ENCODE measurements at regions not wholly inside any gene's neighbourhood (a gene's known extent, or its start where the extent isn't known, plus 50 kb on each side); places are given as distances from the start of the nearest gene placed in this dataset.

GRCh38 chr5:61802456-61802855, 470.4 kb downstream of the ZSWIM6 start:
- H3K9me3 ChIP-seq (replicated peaks; ENCODE audit: control insufficient read depth, low read depth, low read length): no peaks in the 10 kb centered on the region
- no peak for DNase-seq
- no peak overlapping the region for H3K4me3 ChIP-seq (ENCODE audit: low read length)
- H3K27me3 ChIP-seq (ENCODE audit: control insufficient read depth, insufficient read depth, low read length): peaks cover 2% of the 10 kb centered on the region
- no peak overlapping the region for H3K27ac ChIP-seq (ENCODE audit: low read length)
- H3K36me3 ChIP-seq (ENCODE audit: control insufficient read depth, insufficient read depth, low read length): no peaks in the 10 kb centered on the region
- no peaks in the 10 kb centered on the region for H3K4me1 ChIP-seq (ENCODE audit: control insufficient read depth, insufficient read depth, low read length)
- whole genome bisulfite sequencing (ENCODE audit: insufficient coverage): no CpG with 5 or more reads among the region's 2 CpGs

DNA sequence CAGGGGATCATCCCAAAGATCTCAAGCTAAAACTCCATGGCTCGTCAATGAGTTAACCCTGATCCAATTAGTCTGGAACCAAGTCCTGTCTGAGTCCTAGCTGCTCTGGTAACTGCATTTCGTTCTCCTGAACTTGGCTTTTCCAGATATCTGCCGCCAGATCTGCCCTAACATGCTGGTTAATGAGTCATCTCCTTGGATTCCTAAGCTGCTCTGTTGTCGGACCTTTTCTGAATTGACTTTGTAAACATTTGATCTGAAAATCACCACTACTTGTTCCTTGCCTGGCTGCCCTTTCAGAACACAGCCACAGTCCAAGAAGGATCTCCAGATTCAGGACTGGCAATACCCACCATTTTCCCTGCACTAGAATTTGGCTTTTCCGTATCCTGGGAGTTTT, 473.0 kb downstream of the ZSWIM6 start:
- Histone ChIP-seq H3K27me3 (ENCODE audit: control insufficient read depth, insufficient read depth, low read length) (peaks cover 2% of the 10 kb centered on the region), H3K4me1 (ENCODE audit: control insufficient read depth, insufficient read depth, low read length) (no peaks in the 10 kb centered on the region), H3K36me3 (ENCODE audit: control insufficient read depth, insufficient read depth, low read length) (no peaks in the 10 kb centered on the region), H3K9me3 (replicated peaks; ENCODE audit: control insufficient read depth, low read depth, low read length) (no peaks in the 10 kb centered on the region), H3K27ac (ENCODE audit: low read length) (no peak overlapping the region), H3K4me3 (ENCODE audit: low read length) (no peak overlapping the region)
- no peak for DNase-seq
- whole genome bisulfite sequencing (ENCODE audit: insufficient coverage): 82% methylated on average over 5 of the region's 5 CpGs

DNA sequence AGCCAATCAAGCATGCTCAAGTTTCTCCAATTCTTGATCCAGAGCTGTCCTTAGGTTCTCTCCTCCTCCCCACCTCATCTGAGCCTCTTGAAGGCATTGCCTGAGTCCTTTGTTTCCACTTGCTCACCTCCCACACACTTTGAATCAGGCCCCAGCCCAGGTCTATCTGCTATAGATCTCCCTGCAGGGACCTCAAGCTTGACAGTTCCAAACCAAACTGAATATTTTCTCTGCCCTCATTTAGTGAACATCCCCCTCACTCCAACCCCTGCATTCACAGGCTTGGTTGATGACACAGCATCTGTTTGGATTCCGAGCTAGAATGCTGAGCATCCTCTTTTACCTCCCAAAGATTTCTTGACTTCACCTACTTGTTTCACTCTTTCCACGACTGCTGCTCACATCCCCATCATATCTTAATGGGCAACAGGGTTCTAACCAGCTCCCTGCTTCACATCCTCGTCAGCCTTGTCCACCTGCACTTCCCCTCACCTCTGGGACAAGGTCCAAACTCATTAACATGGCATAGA, 474.5 kb downstream of the ZSWIM6 start:
- peaks cover 2% of the 10 kb centered on the region for H3K27me3 ChIP-seq (ENCODE audit: control insufficient read depth, insufficient read depth, low read length)
- H3K9me3 ChIP-seq (replicated peaks; ENCODE audit: control insufficient read depth, low read depth, low read length): no peaks in the 10 kb centered on the region
- WGBS (ENCODE audit: insufficient coverage): 66% methylated on average over 3 of the region's 3 CpGs
- no peaks in the 10 kb centered on the region for H3K36me3 ChIP-seq (ENCODE audit: control insufficient read depth, insufficient read depth, low read length)
- no peak overlapping the region for H3K4me3 ChIP-seq (ENCODE audit: low read length)
- no peaks in the 10 kb centered on the region for H3K4me1 ChIP-seq (ENCODE audit: control insufficient read depth, insufficient read depth, low read length)
- DNase-seq: no peak
- H3K27ac ChIP-seq (ENCODE audit: low read length): no peak overlapping the region

DNA sequence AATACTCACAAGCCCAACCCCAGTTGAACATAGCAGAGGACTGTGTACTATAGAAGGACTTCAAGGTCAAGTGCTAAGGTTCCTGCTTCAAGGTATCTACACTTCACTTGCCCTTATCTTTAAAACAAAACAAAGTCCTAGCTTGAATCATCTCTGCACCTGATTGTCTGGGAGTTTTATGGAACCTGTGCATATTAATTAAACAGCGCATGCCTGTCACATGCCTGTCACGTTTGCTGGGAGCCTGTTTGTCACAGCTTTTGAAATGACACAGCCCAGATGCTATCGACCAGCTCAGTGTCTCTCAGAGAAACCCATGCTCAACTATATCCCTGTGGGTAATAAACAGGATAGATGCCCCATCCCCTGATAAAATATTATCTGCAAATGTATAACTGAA, 476.0 kb downstream of the ZSWIM6 start:
- no peak overlapping the region for H3K27ac ChIP-seq (ENCODE audit: low read length)
- peaks cover 3% of the 10 kb centered on the region for H3K27me3 ChIP-seq (ENCODE audit: control insufficient read depth, insufficient read depth, low read length)
- no peak overlapping the region for H3K4me3 ChIP-seq (ENCODE audit: low read length)

GRCh38 chr5:61808909-61809308, 476.9 kb downstream of the ZSWIM6 start:
- Histone ChIP-seq H3K27ac (ENCODE audit: low read length) (no peak overlapping the region), H3K9me3 (replicated peaks; ENCODE audit: control insufficient read depth, low read depth, low read length) (no peaks in the 10 kb centered on the region), H3K27me3 (ENCODE audit: control insufficient read depth, insufficient read depth, low read length) (peaks cover 2% of the 10 kb centered on the region), H3K4me3 (ENCODE audit: low read length) (no peak overlapping the region), H3K36me3 (ENCODE audit: control insufficient read depth, insufficient read depth, low read length) (no peaks in the 10 kb centered on the region), H3K4me1 (ENCODE audit: control insufficient read depth, insufficient read depth, low read length) (no peaks in the 10 kb centered on the region)
- no peak for DNase-seq
- 78% methylated on average over 9 of the region's 9 CpGs for WGBS (ENCODE audit: insufficient coverage)

More for the DNA sequence above, 476.0 kb downstream of the ZSWIM6 start:
- H3K9me3 ChIP-seq (replicated peaks; ENCODE audit: control insufficient read depth, low read depth, low read length): no peaks in the 10 kb centered on the region
- no CpG with 5 or more reads among the region's 3 CpGs for WGBS (ENCODE audit: insufficient coverage)
- H3K36me3 ChIP-seq (ENCODE audit: control insufficient read depth, insufficient read depth, low read length): no peaks in the 10 kb centered on the region
- no peaks in the 10 kb centered on the region for H3K4me1 ChIP-seq (ENCODE audit: control insufficient read depth, insufficient read depth, low read length)
- no peak for DNase-seq

- H3K36me3 ChIP-seq (ENCODE audit: control insufficient read depth, insufficient read depth, low read length): no peaks in the 10 kb centered on the region
- H3K9me3 ChIP-seq (replicated peaks; ENCODE audit: control insufficient read depth, low read depth, low read length): no peaks in the 10 kb centered on the region
- no peak for DNase-seq
- peaks cover 2% of the 10 kb centered on the region for H3K27me3 ChIP-seq (ENCODE audit: control insufficient read depth, insufficient read depth, low read length)
- H3K4me3 ChIP-seq (ENCODE audit: low read length): no peak overlapping the region
- 50% methylated on average over 1 of the region's 4 CpGs for WGBS (ENCODE audit: insufficient coverage)
- H3K4me1 ChIP-seq (ENCODE audit: control insufficient read depth, insufficient read depth, low read length): no peaks in the 10 kb centered on the region
- no peak overlapping the region for H3K27ac ChIP-seq (ENCODE audit: low read length)
These were observed 477.6 kb downstream of the ZSWIM6 start for GRCh38 chr5:61809651-61810050.

DNA sequence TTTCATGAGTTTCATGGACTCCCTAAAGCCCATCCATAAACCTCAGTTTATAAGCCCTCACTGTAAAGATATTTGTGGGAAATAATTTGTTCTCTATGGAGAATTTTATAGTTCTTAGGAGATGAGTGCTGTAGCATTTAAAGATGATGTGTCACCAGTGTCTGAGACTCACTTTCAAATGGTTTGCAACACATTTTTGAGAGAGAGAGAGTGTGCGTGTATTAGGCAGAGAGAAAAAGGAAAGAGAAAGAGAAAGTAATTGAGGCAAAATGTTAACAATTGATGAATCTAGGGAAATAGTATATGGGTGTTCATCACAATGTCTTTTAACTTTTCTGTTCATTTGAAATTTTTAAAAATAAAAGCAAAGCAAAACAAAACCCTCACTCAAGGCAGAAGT, 479.0 kb downstream of the ZSWIM6 start:
- H3K27ac ChIP-seq (ENCODE audit: low read length): no peak overlapping the region
- H3K4me1 ChIP-seq (ENCODE audit: control insufficient read depth, insufficient read depth, low read length): no peaks in the 10 kb centered on the region
- no peak overlapping the region for H3K4me3 ChIP-seq (ENCODE audit: low read length)
- no peaks in the 10 kb centered on the region for H3K36me3 ChIP-seq (ENCODE audit: control insufficient read depth, insufficient read depth, low read length)
- peaks cover 2% of the 10 kb centered on the region for H3K27me3 ChIP-seq (ENCODE audit: control insufficient read depth, insufficient read depth, low read length)
- H3K9me3 ChIP-seq (replicated peaks; ENCODE audit: control insufficient read depth, low read depth, low read length): no peaks in the 10 kb centered on the region
- no peak for DNase-seq
- no CpG with 5 or more reads among the region's 1 CpG for WGBS (ENCODE audit: insufficient coverage)

DNA sequence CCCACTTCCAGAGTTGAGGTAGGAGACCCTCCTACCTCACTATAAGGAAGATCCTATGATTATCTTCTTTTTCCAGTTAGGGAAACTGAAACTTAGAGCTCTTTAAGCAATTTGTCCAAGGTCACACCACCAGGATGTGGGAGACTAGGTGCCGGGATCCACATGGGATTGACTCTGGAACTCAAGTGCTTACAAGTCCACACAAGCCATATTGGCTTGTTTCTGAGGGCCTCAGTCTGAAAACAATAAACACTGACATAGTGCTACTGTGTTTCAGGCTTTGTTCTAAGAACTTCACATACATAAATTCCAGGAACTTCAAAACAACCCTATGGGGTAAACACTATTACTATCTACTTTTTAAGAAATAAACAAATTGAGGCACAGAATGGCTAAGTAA, 481.3 kb downstream of the ZSWIM6 start:
- no peak overlapping the region for H3K27ac ChIP-seq (ENCODE audit: low read length)
- peaks cover 2% of the 10 kb centered on the region for H3K27me3 ChIP-seq (ENCODE audit: control insufficient read depth, insufficient read depth, low read length)
- no peaks in the 10 kb centered on the region for H3K4me1 ChIP-seq (ENCODE audit: control insufficient read depth, insufficient read depth, low read length)
- no peaks in the 10 kb centered on the region for H3K36me3 ChIP-seq (ENCODE audit: control insufficient read depth, insufficient read depth, low read length)
- no peaks in the 10 kb centered on the region for H3K9me3 ChIP-seq (replicated peaks; ENCODE audit: control insufficient read depth, low read depth, low read length)
- no peak for DNase-seq
- H3K4me3 ChIP-seq (ENCODE audit: low read length): no peak overlapping the region
- 100% methylated on average over 1 of the region's 1 CpG for WGBS (ENCODE audit: insufficient coverage)

- H3K4me3 ChIP-seq (ENCODE audit: low read length): no peak overlapping the region
- no peaks in the 10 kb centered on the region for H3K36me3 ChIP-seq (ENCODE audit: control insufficient read depth, insufficient read depth, low read length)
- no peak for DNase-seq
- WGBS (ENCODE audit: insufficient coverage): no CpG with 5 or more reads among the region's 1 CpG
- H3K4me1 ChIP-seq (ENCODE audit: control insufficient read depth, insufficient read depth, low read length): no peaks in the 10 kb centered on the region
- peaks cover 2% of the 10 kb centered on the region for H3K27me3 ChIP-seq (ENCODE audit: control insufficient read depth, insufficient read depth, low read length)
- no peak overlapping the region for H3K27ac ChIP-seq (ENCODE audit: low read length)
- no peaks in the 10 kb centered on the region for H3K9me3 ChIP-seq (replicated peaks; ENCODE audit: control insufficient read depth, low read depth, low read length)
These were observed 483.3 kb downstream of the ZSWIM6 start for GRCh38 chr5:61815339-61815738.

DNA sequence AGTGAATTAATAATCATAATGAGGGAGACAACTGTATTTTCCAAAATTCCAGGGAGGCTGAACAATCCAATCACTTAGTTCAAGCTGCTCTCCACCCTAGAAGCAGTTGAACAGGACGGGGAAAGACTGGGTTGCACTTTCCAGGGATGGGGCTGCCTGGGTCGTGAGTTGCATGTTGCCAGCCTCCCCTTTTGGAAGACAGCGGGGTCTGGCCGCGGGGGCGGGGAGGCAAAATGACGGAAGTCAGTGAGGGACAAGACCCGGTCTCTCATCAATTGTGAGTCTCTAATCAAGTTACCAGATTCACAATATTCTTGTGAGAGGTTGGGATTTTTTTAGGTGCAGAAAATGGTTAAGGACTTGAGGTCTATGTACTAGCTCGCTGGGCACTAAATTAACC, 484.1 kb downstream of the ZSWIM6 start:
- Histone ChIP-seq H3K27ac (ENCODE audit: low read length) (no peak overlapping the region), H3K27me3 (ENCODE audit: control insufficient read depth, insufficient read depth, low read length) (peaks cover 2% of the 10 kb centered on the region), H3K9me3 (replicated peaks; ENCODE audit: control insufficient read depth, low read depth, low read length) (no peaks in the 10 kb centered on the region), H3K4me1 (ENCODE audit: control insufficient read depth, insufficient read depth, low read length) (no peaks in the 10 kb centered on the region), H3K36me3 (ENCODE audit: control insufficient read depth, insufficient read depth, low read length) (no peaks in the 10 kb centered on the region), H3K4me3 (ENCODE audit: low read length) (no peak overlapping the region)
- DNase-seq: no peak
- WGBS (ENCODE audit: insufficient coverage): 67% methylated on average over 1 of the region's 9 CpGs
